ENCODE measurements at regions not wholly inside any gene's neighbourhood (a gene's known extent, or its start where the extent isn't known, plus 50 kb on each side); places are given as distances from the start of the nearest gene placed in this dataset.
A peak's percentile ranks its signal among the peaks of the same experiment; 100 is the strongest.
"Not testable (repeated sequence)": the region's sequence is repeated elsewhere in the genome, so short reads cannot be mapped to it uniquely, and the experiment has no call there.

DNA sequence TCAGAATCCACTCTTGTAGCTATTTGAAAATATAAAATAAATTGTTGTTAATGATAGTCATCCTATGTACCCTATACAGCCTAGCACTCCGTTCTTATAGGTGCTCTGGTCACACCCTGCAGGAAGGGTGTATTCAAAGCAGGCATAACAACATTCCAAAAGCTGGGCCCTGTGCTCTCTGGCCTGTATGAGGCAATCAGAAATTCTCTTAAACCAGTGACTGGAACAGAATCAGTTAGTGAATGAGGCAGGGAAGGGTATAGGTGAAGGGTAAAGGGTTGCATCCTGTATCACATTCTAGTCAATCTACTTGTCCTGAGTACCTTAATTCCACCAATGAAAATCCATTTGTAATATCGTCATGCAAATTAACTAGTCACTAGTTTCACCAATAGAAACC lies 154.5 kb upstream of the ZNF217 start:
- DNase-seq (ENCODE audit: low read depth) = no peak

GRCh38 chr20:53743607-53744260 lies 150.1 kb upstream of the ZNF217 start:
- DNase-seq (ENCODE audit: low read depth) = no peak

DNA sequence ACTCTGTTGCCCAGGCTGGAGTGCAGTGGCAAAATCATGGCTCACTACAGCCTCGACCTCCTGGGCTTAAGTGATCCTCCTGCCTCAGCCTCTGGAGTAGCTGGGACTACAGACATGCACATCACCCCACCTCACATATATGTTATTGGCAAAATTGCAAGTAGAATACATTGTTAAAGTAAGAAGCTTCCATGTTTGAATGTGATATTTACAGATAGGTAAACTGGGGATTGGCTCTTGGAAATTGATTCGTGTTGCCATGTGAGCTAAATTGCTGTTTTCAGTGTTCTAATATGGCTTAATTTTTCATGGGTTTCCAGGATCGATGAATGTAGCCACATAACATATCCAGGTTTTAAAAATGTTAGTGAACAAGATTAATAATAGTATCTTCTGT lies 149.0 kb upstream of the ZNF217 start:
- DNase-seq (ENCODE audit: low read depth) = no peak

DNA sequence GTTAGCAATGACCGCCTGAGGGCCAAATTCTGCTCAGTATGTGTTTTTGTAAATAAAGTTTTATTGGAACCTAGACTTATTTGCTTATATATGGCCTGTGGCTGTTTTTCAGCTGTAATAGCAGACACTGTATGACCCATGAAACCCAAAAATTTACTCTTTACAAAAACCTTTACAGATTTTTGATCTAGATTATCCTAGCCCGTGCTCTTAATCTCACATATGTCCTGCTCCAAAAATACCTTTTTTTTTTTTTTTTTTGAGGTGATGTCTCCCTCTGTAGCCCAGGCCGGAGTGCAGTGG lies 148.0 kb upstream of the ZNF217 start:
- no peak for DNase-seq (ENCODE audit: low read depth)

DNA sequence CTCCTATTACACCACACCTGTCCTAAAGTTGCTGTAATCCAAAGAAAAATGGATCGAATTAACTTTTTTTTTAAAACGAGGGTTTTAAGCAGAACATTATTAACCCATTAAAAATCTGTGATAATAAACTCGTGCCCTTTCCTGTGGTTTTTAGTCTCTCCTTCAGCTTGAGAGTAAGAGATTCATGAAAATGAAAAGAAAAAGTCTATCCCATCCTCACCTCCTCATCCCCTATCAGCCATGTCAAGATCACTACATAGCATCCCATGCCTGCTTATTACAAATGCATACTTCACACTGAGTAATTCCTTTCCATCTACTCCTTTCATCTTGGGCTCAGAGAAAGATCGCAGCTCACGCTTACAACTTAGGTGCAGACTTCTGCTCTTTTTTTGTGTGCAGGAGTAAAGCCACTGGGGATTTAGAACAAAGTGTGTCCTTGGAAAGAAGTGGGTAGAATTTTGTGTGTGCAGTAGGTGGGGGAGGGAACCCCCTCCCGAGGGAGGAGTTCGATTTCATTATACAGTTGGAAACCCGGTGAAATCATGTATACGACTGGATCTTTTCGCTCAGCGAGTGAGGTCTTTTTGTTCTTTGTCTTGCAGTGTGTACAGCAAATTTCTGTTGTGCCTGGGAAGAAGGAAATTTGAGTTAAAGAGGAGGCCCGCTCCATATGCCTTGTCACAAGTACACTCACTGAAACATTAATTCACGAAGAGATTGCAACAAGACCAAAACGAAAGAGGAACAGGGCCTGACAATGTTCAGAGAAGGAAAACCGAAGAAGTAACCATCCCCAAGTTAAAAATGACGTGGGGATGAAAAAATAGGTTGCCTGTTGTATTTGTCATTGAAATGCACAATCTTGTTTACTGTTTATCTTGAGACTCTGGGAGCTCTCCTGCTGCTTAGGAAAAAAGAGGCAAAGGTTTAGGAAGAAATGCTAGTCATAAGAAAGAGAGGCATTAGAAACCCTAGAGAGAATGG lies 146.5 kb upstream of the ZNF217 start:
- peak; percentile 41 for DNase-seq (ENCODE audit: low read depth)

DNA sequence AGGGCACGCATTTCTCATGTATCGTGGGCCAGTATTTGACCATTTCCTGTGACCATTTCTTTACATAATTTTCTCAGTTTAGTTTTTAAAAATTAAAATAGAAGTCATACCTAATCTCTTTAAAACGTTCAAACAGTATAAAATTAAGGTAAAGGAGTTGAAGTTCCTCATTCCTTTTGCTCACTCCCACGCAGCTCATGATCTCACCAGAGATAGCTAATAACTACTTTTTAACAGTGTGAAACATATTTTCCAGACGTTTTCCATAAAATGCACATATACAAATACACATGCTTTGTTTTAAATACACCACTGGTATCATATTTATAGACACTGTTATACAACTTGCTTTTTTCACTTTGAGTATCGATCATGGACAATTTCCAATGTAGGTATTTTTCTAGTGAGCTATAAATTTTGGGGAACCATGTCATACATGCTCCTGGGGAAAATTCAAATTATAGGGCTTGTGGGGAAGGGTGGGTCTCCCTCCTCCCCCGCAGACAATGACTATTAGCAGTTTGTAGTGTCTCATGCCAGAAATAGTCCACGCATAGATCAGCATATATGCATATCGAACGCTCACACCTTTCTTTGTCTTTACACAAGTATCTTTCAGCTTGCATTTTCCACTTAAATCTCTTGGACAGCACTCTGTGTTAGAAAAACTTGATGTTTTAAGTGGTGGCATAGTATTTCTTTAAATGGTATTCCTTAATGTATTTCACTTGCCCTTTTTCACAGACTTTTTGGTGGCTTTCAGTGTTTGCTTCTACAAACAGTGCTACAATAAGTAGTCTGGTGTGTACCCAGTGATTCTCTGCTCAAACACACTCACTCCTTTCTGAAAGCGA lies 145.5 kb upstream of the ZNF217 start:
- DNase-seq (ENCODE audit: low read depth) = peak; percentile 54

- peak; percentile 89 for DNase-seq (ENCODE audit: low read depth)
Observed at GRCh38 chr20:53738039-53738944, 144.7 kb upstream of the ZNF217 start.

- peak; percentile 60 for DNase-seq (ENCODE audit: low read depth)
Observed at GRCh38 chr20:53737396-53738038, 143.9 kb upstream of the ZNF217 start.

DNA sequence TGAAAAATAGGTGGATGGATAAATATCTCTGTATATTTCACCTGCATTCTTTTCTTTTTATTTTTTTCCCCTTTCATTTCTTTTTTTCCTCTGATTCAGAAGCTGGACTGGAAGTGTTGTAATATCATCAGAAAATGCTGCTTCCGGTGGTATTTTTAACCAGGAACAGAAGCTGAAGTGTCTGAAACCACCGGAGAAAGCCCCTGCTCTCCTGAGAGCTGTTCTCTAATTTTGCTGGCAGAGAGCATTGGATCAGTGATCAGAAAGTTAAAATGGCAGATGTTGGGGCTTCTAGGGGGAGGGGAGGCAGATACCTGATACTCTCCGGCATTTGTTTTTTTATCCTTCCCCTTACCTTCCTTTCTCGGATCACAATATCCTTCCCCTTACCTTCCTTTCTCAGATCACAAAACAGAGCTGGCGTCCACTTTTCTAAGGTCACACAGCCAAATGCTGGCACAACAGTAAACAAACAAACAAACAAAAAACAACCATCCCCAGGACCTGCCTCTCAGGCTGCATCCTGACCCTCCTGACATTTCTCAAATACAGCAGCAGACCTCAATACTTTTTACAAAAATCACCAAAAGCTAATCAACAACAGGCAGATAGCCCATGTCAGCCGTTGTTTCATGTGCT lies 143.2 kb upstream of the ZNF217 start:
- DNase-seq (ENCODE audit: low read depth) = peak; percentile 48

GRCh38 chr20:53736122-53736756 lies 142.6 kb upstream of the ZNF217 start:
- no peak for DNase-seq (ENCODE audit: low read depth)

DNA sequence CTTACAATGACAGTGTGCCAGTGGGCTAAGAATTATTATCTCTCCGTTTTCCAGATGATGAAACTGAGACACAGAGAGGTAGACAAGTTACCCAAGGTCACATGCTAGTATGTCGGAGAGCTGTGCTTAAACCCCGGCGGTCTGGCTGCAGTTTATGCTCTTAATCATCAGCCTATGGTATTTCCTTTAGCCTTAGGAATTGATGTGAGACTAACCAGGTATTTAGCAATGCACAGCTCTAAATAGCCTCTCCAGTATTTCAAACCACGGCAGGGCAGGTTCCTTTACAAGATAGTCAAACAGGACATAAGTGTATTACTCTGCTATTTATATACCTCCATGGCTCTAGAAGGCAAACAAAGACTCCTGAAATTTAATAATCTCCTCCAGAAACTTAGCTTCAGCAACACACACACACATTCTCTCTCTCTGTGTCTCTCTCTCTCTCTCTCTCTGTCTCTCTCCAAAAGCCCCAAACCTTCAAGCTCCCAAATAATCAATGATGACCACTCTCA lies 142.0 kb upstream of the ZNF217 start:
- DNase-seq (ENCODE audit: low read depth) = peak; percentile 81

- no peak for DNase-seq (ENCODE audit: low read depth)
Observed at GRCh38 chr20:53734006-53734688, 140.5 kb upstream of the ZNF217 start.

DNA sequence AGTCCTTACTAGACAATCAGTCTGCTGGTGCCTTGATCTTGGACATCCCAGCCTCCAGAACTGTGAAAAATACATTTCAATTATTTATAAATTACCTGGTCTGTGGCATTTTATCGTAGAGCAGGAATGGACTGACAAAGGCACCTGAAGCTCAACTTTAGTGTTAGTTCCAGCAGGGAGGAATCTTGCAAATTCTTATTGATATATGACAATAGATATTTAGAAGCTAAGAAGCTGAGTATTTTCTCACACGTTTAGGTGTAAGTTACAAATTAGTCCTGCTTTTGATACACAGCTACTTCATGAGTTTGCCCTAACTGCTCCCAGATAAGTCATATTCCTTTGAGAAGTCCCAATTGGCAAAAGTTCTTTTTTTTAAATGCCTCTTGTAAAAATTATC lies 138.0 kb upstream of the ZNF217 start:
- no peak for DNase-seq (ENCODE audit: low read depth)

- no peak for DNase-seq (ENCODE audit: low read depth)
Observed at GRCh38 chr20:53728359-53728758, 134.7 kb upstream of the ZNF217 start.

- not testable (repeated sequence) for DNase-seq (ENCODE audit: low read depth)
Observed at GRCh38 chr20:53727239-53727638, 133.6 kb upstream of the ZNF217 start.

- DNase-seq (ENCODE audit: low read depth) = no peak
Observed at GRCh38 chr20:53725575-53725970, 131.9 kb upstream of the ZNF217 start.

GRCh38 chr20:53723621-53724020 lies 130.0 kb upstream of the ZNF217 start:
- no peak for DNase-seq (ENCODE audit: low read depth)

GRCh38 chr20:53723045-53723444 lies 129.4 kb upstream of the ZNF217 start:
- no peak for DNase-seq (ENCODE audit: low read depth)

GRCh38 chr20:53722515-53723036 lies 128.9 kb upstream of the ZNF217 start:
- DNase-seq (ENCODE audit: low read depth) = no peak
